HepG2 (cell line): ENCODE measurements at regions not wholly inside any gene's neighbourhood (a gene's known extent, or its start where the extent isn't known, plus 50 kb on each side); places are given as distances from the start of the nearest gene placed in this dataset.

Experiments used
- ATAC-seq: fragments of 200-7000 bp; cut with Tn5 transposase; 3 replicates; pipeline ENCODE4 v1.9.1; 2020; ENCODE audit warnings: mild to moderate bottlenecking, moderate library complexity
- BruUV-seq: library from RNA; stranded (reverse); fragments of 400-500 nt; replicated peaks from 2 replicates; lab custom pipeline; 2021; lab: Mats Ljungman, UMichigan
- CTCF ChIA-PET: fragments of 300-600 bp; formaldehyde crosslinking; extraction: SDS; loops from one replicate; lab custom pipeline; 2021; ENCODE audit warnings: low total read pairs, inconsistent platforms, low intra/inter-chr PET ratio; lab: Yijun Ruan, JAX
- POLR2A ChIA-PET: fragments of 350-600 bp; sonication (Branson Sonifier 250); formaldehyde crosslinking; loops from one replicate; lab custom pipeline; 2020; ENCODE audit warnings: antibody characterized with exemption, inconsistent platforms; lab: Yijun Ruan, JAX
- DNase-seq: peaks from one replicate; pipeline ENCODE4 v3.0.0-alpha.2; 2015; ENCODE audit warnings: low spot score
- FAIRE-seq: peaks from 3 replicates; lab custom pipeline; 2011; peaks lifted over from hg19 to GRCh38; lab: Jason Lieb, UNC
- H2AFZ ChIP-seq: one replicate; pipeline ENCODE4 v1.6.1; 2011; ENCODE audit warnings: low read length, inconsistent platforms
- H3K27ac ChIP-seq: fragments of 300-600 bp; 3 replicates; pipeline ENCODE4 v1.8.0; 2011; ENCODE audit warnings: mixed run types, mild to moderate bottlenecking, mixed read lengths, low read length, inconsistent platforms; ENCODE audit not compliant: insufficient read depth; ENCODE audit errors: extremely low read length
- H3K27me3 ChIP-seq, 2 experiments: fragments of 200-600 bp in 1 of 2; 2 replicates in 1 of 2; 3 replicates in 1 of 2; pipeline versions ENCODE4 v1.6.0 to v1.8.0; 2011; ENCODE audit warnings: low read length in 2 of 2, mild to moderate bottlenecking in 2 of 2, moderate library complexity in 2 of 2, inconsistent platforms in 1 of 2; ENCODE audit not compliant: insufficient read depth in 2 of 2, control insufficient read depth in 1 of 2
- H3K36me3 ChIP-seq, 2 experiments: fragments of 200-600 bp in 1 of 2; replicated peaks in 1 of 2; 2 replicates in 1 of 2; 3 replicates in 1 of 2; pipeline versions ENCODE4 v1.5.1 to v1.8.0; 2011; ENCODE audit warnings: low read length in 2 of 2, inconsistent platforms in 1 of 2; ENCODE audit not compliant: insufficient read depth in 2 of 2, control insufficient read depth in 1 of 2
- H3K4me1 ChIP-seq: 2 replicates; pipeline ENCODE4 v1.5.1; 2012; ENCODE audit warnings: low read length, inconsistent platforms; ENCODE audit not compliant: insufficient read depth
- H3K4me2 ChIP-seq: 2 replicates; pipeline ENCODE4 v1.6.0; 2011; ENCODE audit warnings: low read depth, low read length, inconsistent platforms
- H3K4me3 ChIP-seq, 3 experiments: fragments of 200-600 bp in 1 of 3; sonication (generic), shearing (Covaris generic) in 1 of 3; replicated peaks in 1 of 3; 2 replicates each; pipeline ENCODE4 v1.5.1; 2011 to 2016; ENCODE audit warnings: low read length in 3 of 3, inconsistent platforms in 2 of 3, low read depth in 2 of 3, mild to moderate bottlenecking in 2 of 3, control low read depth in 1 of 3, mixed read lengths in 1 of 3; ENCODE audit not compliant: insufficient read depth in 1 of 3
- H3K79me2 ChIP-seq: one replicate; pipeline ENCODE4 v1.6.1; 2011; ENCODE audit warnings: low read length, inconsistent platforms; ENCODE audit not compliant: insufficient read depth
- H3K9ac ChIP-seq: 2 replicates; pipeline ENCODE4 v1.6.0; 2011; ENCODE audit warnings: mild to moderate bottlenecking, low read depth, low read length, inconsistent platforms; ENCODE audit not compliant: insufficient read depth
- H3K9me3 ChIP-seq: 2 replicates; pipeline ENCODE4 v1.5.1; 2012; ENCODE audit warnings: mild to moderate bottlenecking, low read length
- H4K20me1 ChIP-seq: 2 replicates; pipeline ENCODE4 v1.6.0; 2011; ENCODE audit warnings: inconsistent platforms, mild to moderate bottlenecking, low read length, moderate library complexity; ENCODE audit not compliant: insufficient read depth
- RBFOX2 ChIP-seq: fragments of 200-400 bp; formaldehyde crosslinking; IDR thresholded peaks from 2 replicates; pipeline ENCODE4 v1.6.1; 2017; ENCODE audit warnings: low read depth, mild to moderate bottlenecking, low read length
- RFX3 ChIP-seq: IDR thresholded peaks from 2 replicates; pipeline ENCODE4 v1.6.1; 2016; ENCODE audit warnings: missing biosample characterization, missing genetic modification reagents
- SMAD3 ChIP-seq: sonication (generic); formaldehyde crosslinking; IDR thresholded peaks from 2 replicates; pipeline ENCODE4 v1.4.0; 2020; ENCODE audit warnings: missing genetic modification reagents
- SRSF1 ChIP-seq: fragments of 200-400 bp; formaldehyde crosslinking; optimal IDR thresholded peaks from 2 replicates; pipeline ENCODE3; 2017; ENCODE audit warnings: mild to moderate bottlenecking, low read depth, low read length, moderate library complexity
- TRAFD1 ChIP-seq: sonication (generic); formaldehyde crosslinking; IDR thresholded peaks from 2 replicates; pipeline ENCODE4 v1.5.1; 2020; ENCODE audit warnings: missing genetic modification reagents, mild to moderate bottlenecking, borderline replicate concordance
- ZBTB26 ChIP-seq: IDR thresholded peaks from 2 replicates; pipeline ENCODE4 v1.6.1; 2016; ENCODE audit warnings: missing compliant biosample characterization, missing genetic modification reagents, borderline replicate concordance
- ZNF30 ChIP-seq: sonication (generic); formaldehyde crosslinking; IDR thresholded peaks from 2 replicates; pipeline ENCODE4 v1.5.0; 2020; ENCODE audit warnings: mild to moderate bottlenecking, missing genetic modification reagents
- ZNF318 ChIP-seq: sonication (generic); formaldehyde crosslinking; IDR thresholded peaks from 2 replicates; pipeline ENCODE4 v1.4.0; 2020; ENCODE audit warnings: mild to moderate bottlenecking, missing genetic modification reagents
- ZNF788 ChIP-seq: sonication (generic); formaldehyde crosslinking; IDR thresholded peaks from 2 replicates; pipeline ENCODE4 v1.5.0; 2020; ENCODE audit warnings: mild to moderate bottlenecking, missing genetic modification reagents, borderline replicate concordance
- WGBS: methylation state at CpG from one replicate; pipeline ENCODE4 v1.1.6; 2017; ENCODE audit warnings: low lambda C conversion rate; 5-methylcytosine and 5-hydroxymethylcytosine counted together
- in situ Hi-C: cut with HindIII; loops from 2 replicates; pipeline ENCODE4 v1.10.0; 2017; ENCODE audit warnings: low pct_unique_long_range_greater_than_20kb; ENCODE audit not compliant: extremely low pct_ligation_motif_present
- intact Hi-C: fragments of 100-400 bp; cut with micrococcal nuclease; formaldehyde crosslinking; loops from one replicate; pipeline ENCODE4 v1.10.0; 2022; ENCODE audit not compliant: unreplicated experiment

GRCh38 chr2:161010503-161011015, 149.7 kb upstream of the TANK start (continued):
- TF ChIP-seq TRAFD1 (CRISPR knock-in tag) = no peak
- TF ChIP-seq SMAD3 = no peak
- no peak for TF ChIP-seq RFX3 (CRISPR knock-in tag)
- no peak for TF ChIP-seq ZNF788 (CRISPR knock-in tag)
- TF ChIP-seq SRSF1 = no peak
- TF ChIP-seq, all 625 proteins: peak for 0

GRCh38 chr2:161017780-161018470, 142.3 kb upstream of the TANK start:
- ChIA-PET POLR2A (no interaction called here), CTCF (no interaction called here)
- H3K9ac ChIP-seq = no peak overlapping the region
- H3K4me2 ChIP-seq = no peak overlapping the region
- intact Hi-C loops = no loop called here
- DNase-seq (no peak), FAIRE-seq (no peak), ATAC-seq (no peak)
- 5% methylated on average over 3 of the region's 3 CpGs for WGBS
- no peak overlapping the region for H3K4me3 ChIP-seq
- no peaks in the 10 kb centered on the region for H3K79me2 ChIP-seq
- BruUV-seq = no TSS peak
- H3K4me1 ChIP-seq = no peaks in the 10 kb centered on the region
- H3K27ac ChIP-seq = no peak overlapping the region
- in situ Hi-C loops = no loop called here
- H4K20me1 ChIP-seq = no peaks in the 10 kb centered on the region
- no peaks in the 10 kb centered on the region for H3K27me3 ChIP-seq
- no peaks in the 10 kb centered on the region for H3K9me3 ChIP-seq
- H2AFZ ChIP-seq = no peak overlapping the region
- no peaks in the 10 kb centered on the region for H3K36me3 ChIP-seq
- TF ChIP-seq RBFOX2 (no peak), ZNF30 (CRISPR knock-in tag) (no peak), ZBTB26 (CRISPR knock-in tag) (no peak), ZNF318 (CRISPR knock-in tag) (no peak)
